ENCODE measurements at regions not wholly inside any gene's neighbourhood (a gene's known extent, or its start where the extent isn't known, plus 50 kb on each side); places are given as distances from the start of the nearest gene placed in this dataset.

GRCh38 chr2:207281436-207281835 is 115.7 kb upstream of the KLF7 start:
- intact Hi-C loops (cut with DNase I) = no loop called here
- no peak for DNase-seq

GRCh38 chr2:207282916-207283315 is 117.2 kb upstream of the KLF7 start:
- DNase-seq = peak in 2 of 42 donors; percentile 9 to 31
- intact Hi-C loops (cut with DNase I) = no loop called here

GRCh38 chr2:207283356-207283755 is 117.6 kb upstream of the KLF7 start:
- intact Hi-C loops (cut with DNase I) = no loop called here
- peak in 31 of 42 donors; percentile 7 to 57 (median 27) for DNase-seq

- intact Hi-C loops (cut with DNase I) = no loop called here
- no peak for DNase-seq
Observed at GRCh38 chr2:207284556-207285472, 119.1 kb upstream of the KLF7 start.

- intact Hi-C loops (cut with DNase I) = no loop called here
- DNase-seq = no peak
Observed at GRCh38 chr2:207285473-207285815, 119.7 kb upstream of the KLF7 start.

GRCh38 chr2:207286106-207286505 is 120.4 kb upstream of the KLF7 start:
- intact Hi-C loops (cut with DNase I) = no loop called here
- no peak for DNase-seq

- intact Hi-C loops (cut with DNase I) = no loop called here
- DNase-seq = no peak
Observed at GRCh38 chr2:207288628-207289027, 122.9 kb upstream of the KLF7 start.

GRCh38 chr2:207289295-207290018 is 123.7 kb upstream of the KLF7 start:
- intact Hi-C loops (cut with DNase I) = no loop called here

GRCh38 chr2:207290833-207291624 is 125.3 kb upstream of the KLF7 start:
- intact Hi-C loops (cut with DNase I) = no loop called here
- DNase-seq = no peak

More at GRCh38 chr2:207289295-207290018, 123.7 kb upstream of the KLF7 start:
- no peak for DNase-seq

- intact Hi-C loops (cut with DNase I) = no loop called here
- DNase-seq = no peak
Observed at GRCh38 chr2:207291625-207292252, 126.0 kb upstream of the KLF7 start.

- DNase-seq = no peak
- intact Hi-C loops (cut with DNase I) = no loop called here
Observed at GRCh38 chr2:207296265-207296948, 130.7 kb upstream of the KLF7 start.

GRCh38 chr2:207300817-207301216 is 135.1 kb upstream of the KLF7 start:
- intact Hi-C loops (cut with DNase I) = no loop called here
- DNase-seq = no peak

- no peak for DNase-seq
- intact Hi-C loops (cut with DNase I) = no loop called here
Observed at GRCh38 chr2:207304761-207305160, 139.0 kb upstream of the KLF7 start.

- intact Hi-C loops (cut with DNase I) = no loop called here
- DNase-seq = no peak
Observed at GRCh38 chr2:207308519-207309224, 142.9 kb upstream of the KLF7 start.

GRCh38 chr2:207311316-207312005 is 145.7 kb upstream of the KLF7 start:
- intact Hi-C loops (cut with DNase I) = no loop called here
- DNase-seq = peak in 4 of 42 donors; percentile 1 to 49 (median 12)

GRCh38 chr2:207312006-207312356 is 146.2 kb upstream of the KLF7 start:
- intact Hi-C loops (cut with DNase I) = no loop called here
- DNase-seq = no peak

GRCh38 chr2:207313947-207314346 is 148.2 kb upstream of the KLF7 start:
- intact Hi-C loops (cut with DNase I) = no loop called here
- DNase-seq = no peak

- intact Hi-C loops (cut with DNase I) = no loop called here
- DNase-seq = no peak
Observed at GRCh38 chr2:207315131-207315530, 149.4 kb upstream of the KLF7 start.
